ENCODE measurements at regions not wholly inside any gene's neighbourhood (a gene's known extent, or its start where the extent isn't known, plus 50 kb on each side); places are given as distances from the start of the nearest gene placed in this dataset.
"Not testable (repeated sequence)": the region's sequence is repeated elsewhere in the genome, so short reads cannot be mapped to it uniquely, and the experiment has no call there.

DNA sequence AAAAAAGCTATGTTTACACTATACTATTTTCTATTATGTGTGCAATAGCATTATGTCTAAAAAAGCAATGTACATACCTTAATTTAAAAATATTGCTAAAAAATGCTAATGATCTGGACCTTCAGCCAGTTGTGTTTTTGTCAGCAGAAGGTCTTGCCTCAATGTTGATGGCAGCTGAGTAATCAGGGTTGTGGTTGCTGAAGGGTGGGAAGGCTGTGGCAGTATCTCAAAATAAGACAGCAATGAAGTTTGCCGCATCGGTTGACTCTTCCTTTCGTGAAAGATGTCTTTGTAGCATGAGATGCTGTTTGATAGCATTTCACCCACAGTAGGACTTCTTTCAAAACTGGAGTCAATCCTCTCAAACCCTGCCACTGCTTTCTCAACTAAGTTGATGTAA is 134.7 kb upstream of the CDYL start:
- H3K4me3 ChIP-seq = no peak overlapping the region
- no peak for DNase-seq (ENCODE audit: low read depth, low spot score)
- H3K36me3 ChIP-seq (ENCODE audit: insufficient read depth, low read length) = no peaks in the 10 kb centered on the region
- H3K9ac ChIP-seq (ENCODE audit: insufficient read length) = no peak overlapping the region
- H3K9me3 ChIP-seq (ENCODE audit: low read depth, low read length) = no peaks in the 10 kb centered on the region
- no peak overlapping the region for H3K27ac ChIP-seq
- TF ChIP-seq POLR2AphosphoS5 (IDR thresholded peaks at IDR 0.05; ENCODE audit: borderline replicate concordance, low read depth, low read length) = no peak
- no peak for TF ChIP-seq EZH2 (IDR thresholded peaks at IDR 0.05)
- TF ChIP-seq FOXP2 (optimal IDR thresholded peaks at IDR 0.05; ENCODE audit: control extremely low read depth, extremely low read length, insufficient read depth) = no peak

DNA sequence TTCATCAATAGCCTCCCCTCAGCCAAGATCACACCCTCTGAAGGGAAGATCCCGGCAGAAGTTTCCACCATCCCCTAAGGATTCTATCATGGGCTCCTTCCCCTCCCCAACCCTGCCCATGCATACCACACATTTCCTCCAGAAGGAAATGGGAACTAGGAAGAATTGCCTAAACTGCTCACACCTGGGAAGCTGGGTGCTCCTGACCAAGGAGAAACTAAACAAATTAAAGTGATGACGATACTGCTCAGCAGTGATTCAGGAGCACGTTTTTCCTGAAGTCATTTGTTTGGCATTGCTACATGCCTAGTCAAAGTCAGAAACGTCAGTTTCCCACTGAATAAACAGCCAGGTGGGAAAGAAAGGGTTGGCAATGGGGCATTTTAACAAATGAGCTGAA is 136.1 kb upstream of the CDYL start:
- no peak for DNase-seq (ENCODE audit: low read depth, low spot score)
- no peak for TF ChIP-seq POLR2AphosphoS5 (IDR thresholded peaks at IDR 0.05; ENCODE audit: borderline replicate concordance, low read depth, low read length)
- TF ChIP-seq EZH2 (IDR thresholded peaks at IDR 0.05) = no peak
- TF ChIP-seq FOXP2 (optimal IDR thresholded peaks at IDR 0.05; ENCODE audit: control extremely low read depth, extremely low read length, insufficient read depth) = no peak
- H3K36me3 ChIP-seq (ENCODE audit: insufficient read depth, low read length) = no peaks in the 10 kb centered on the region
- H3K9me3 ChIP-seq (ENCODE audit: low read depth, low read length) = no peaks in the 10 kb centered on the region
- H3K9ac ChIP-seq (ENCODE audit: insufficient read length) = no peak overlapping the region
- H3K27ac ChIP-seq = no peak overlapping the region
- no peak overlapping the region for H3K4me3 ChIP-seq

DNA sequence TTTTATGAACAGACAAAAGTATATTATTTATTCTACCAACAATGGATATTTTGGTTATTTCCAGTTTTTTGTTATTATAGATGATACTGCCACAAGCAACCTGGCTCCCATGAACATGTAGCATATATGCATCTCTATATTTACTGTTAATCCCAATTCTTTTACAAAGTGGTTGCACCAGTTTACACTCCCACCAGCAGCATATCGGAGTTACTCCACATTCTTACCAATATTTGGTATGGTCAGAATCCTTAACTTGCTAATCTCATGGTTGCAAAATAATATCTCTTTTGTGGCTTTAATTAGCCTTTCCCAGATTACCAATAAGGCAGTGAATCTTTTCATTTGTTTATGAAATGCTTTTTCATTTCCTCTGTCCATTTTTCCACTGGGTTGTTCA is 137.6 kb upstream of the CDYL start:
- TF ChIP-seq FOXP2 (optimal IDR thresholded peaks at IDR 0.05; ENCODE audit: control extremely low read depth, extremely low read length, insufficient read depth) (no peak), POLR2AphosphoS5 (IDR thresholded peaks at IDR 0.05; ENCODE audit: borderline replicate concordance, low read depth, low read length) (no peak), EZH2 (IDR thresholded peaks at IDR 0.05) (no peak)
- no peaks in the 10 kb centered on the region for H3K9me3 ChIP-seq (ENCODE audit: low read depth, low read length)

DNA sequence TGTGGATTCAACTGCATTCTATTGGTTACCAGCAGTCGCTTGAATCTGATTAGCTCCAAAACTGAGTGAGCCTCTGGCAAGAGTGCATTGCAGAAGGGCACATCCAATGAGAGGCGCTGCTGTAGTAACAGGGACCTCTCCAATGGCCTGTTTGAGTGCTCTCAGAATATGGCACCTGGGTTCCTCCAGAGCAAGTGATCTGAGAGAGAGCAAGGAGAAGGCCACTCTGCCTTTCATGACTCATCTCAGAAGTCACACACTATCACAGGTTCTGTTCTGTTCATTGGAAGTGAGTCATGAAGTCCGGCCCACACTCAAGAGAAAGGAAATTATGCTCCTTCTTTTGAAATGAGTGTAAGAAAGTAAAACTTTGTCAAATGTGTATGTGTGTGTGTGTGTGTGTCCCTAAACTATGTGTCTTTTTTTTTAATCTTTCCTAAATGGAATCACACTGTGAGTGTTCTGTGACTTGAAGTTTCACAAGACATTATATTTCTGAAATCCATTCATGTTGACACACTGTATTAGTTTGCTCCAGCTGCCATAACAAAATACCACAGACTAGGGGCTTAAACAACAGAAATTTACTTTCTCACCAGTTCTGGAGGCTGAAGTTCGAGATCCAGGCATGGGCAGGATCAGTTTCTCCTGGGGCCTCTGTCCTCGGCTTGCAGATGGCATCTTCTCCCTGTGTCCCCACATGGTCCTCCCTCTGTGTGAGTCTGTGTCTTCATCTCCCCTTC is 138.3 kb upstream of the CDYL start:
- no peak overlapping the region for H3K27ac ChIP-seq
- H3K9me3 ChIP-seq (ENCODE audit: low read depth, low read length) = no peaks in the 10 kb centered on the region
- no peak for DNase-seq (ENCODE audit: low read depth, low spot score)
- TF ChIP-seq POLR2AphosphoS5 (IDR thresholded peaks at IDR 0.05; ENCODE audit: borderline replicate concordance, low read depth, low read length) = no peak
- TF ChIP-seq EZH2 (IDR thresholded peaks at IDR 0.05) = no peak
- TF ChIP-seq FOXP2 (optimal IDR thresholded peaks at IDR 0.05; ENCODE audit: control extremely low read depth, extremely low read length, insufficient read depth) = no peak
- H3K36me3 ChIP-seq (ENCODE audit: insufficient read depth, low read length) = no peaks in the 10 kb centered on the region
- H3K4me3 ChIP-seq = no peak overlapping the region
- no peak overlapping the region for H3K9ac ChIP-seq (ENCODE audit: insufficient read length)

More for the DNA sequence above, 137.6 kb upstream of the CDYL start:
- no peak for DNase-seq (ENCODE audit: low read depth, low spot score)
- H3K27ac ChIP-seq = no peak overlapping the region
- H3K9ac ChIP-seq (ENCODE audit: insufficient read length) = no peak overlapping the region
- no peaks in the 10 kb centered on the region for H3K36me3 ChIP-seq (ENCODE audit: insufficient read depth, low read length)
- no peak overlapping the region for H3K4me3 ChIP-seq

DNA sequence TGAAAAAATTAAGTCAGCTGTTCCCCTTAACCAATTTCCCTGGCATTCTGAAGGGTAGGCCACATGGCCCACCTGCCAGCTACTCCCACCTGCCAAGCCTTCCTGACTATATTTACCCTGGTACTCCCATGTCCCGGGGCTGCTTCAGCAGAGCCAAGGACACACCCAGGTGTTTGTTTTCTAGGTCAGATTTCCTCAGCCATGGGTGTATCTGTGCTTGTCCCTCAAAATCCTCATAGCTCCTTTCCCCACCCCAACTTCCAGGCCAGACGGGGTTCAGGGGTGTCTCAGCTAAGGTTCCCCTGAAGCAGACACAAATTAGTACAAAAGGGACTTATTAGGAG is 139.4 kb upstream of the CDYL start:
- no peak overlapping the region for H3K4me3 ChIP-seq
- TF ChIP-seq FOXP2 (optimal IDR thresholded peaks at IDR 0.05; ENCODE audit: control extremely low read depth, extremely low read length, insufficient read depth) (no peak), EZH2 (IDR thresholded peaks at IDR 0.05) (no peak), POLR2AphosphoS5 (IDR thresholded peaks at IDR 0.05; ENCODE audit: borderline replicate concordance, low read depth, low read length) (no peak)
- no peaks in the 10 kb centered on the region for H3K36me3 ChIP-seq (ENCODE audit: insufficient read depth, low read length)
- no peaks in the 10 kb centered on the region for H3K9me3 ChIP-seq (ENCODE audit: low read depth, low read length)
- no peak overlapping the region for H3K9ac ChIP-seq (ENCODE audit: insufficient read length)
- H3K27ac ChIP-seq = no peak overlapping the region
- no peak for DNase-seq (ENCODE audit: low read depth, low spot score)

DNA sequence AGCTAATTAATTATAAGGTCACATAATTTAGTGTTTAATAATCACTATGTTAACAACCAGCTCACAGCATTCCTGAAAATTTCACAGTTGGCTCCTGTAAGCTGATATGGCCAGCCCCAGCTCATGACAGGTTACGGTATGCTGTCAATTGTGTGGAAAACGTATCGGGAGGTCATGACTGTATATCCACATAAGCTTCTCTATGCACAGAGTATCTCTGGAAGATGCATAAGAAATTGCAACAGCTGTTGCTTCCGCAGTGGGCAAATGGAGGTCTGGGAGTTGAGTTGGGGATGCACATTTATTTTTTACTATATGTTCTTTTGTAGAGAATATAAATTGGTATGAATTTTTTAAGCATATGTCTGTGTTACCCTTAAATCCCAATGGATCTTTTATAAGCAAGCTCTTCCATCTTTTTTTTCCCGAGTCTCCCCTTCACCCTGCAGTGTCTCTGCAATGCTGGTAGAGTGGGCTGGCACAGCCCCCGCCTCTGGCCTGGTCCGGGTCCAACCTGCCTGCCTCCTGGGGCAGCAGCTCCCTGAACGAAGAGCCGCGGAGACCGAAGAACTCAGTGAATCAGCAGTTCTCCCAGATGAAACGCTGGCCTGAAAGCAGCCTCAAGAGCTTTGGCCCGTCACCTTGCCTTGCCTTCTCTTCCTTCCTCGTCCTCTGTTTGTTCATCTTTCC is 139.9 kb upstream of the CDYL start:
- Histone ChIP-seq H3K27ac (no peak overlapping the region), H3K36me3 (ENCODE audit: insufficient read depth, low read length) (no peaks in the 10 kb centered on the region), H3K9me3 (ENCODE audit: low read depth, low read length) (no peaks in the 10 kb centered on the region), H3K9ac (ENCODE audit: insufficient read length) (no peak overlapping the region), H3K4me3 (no peak overlapping the region)
- TF ChIP-seq FOXP2 (optimal IDR thresholded peaks at IDR 0.05; ENCODE audit: control extremely low read depth, extremely low read length, insufficient read depth) (no peak), POLR2AphosphoS5 (IDR thresholded peaks at IDR 0.05; ENCODE audit: borderline replicate concordance, low read depth, low read length) (no peak), EZH2 (IDR thresholded peaks at IDR 0.05) (no peak)
- no peak for DNase-seq (ENCODE audit: low read depth, low spot score)

DNA sequence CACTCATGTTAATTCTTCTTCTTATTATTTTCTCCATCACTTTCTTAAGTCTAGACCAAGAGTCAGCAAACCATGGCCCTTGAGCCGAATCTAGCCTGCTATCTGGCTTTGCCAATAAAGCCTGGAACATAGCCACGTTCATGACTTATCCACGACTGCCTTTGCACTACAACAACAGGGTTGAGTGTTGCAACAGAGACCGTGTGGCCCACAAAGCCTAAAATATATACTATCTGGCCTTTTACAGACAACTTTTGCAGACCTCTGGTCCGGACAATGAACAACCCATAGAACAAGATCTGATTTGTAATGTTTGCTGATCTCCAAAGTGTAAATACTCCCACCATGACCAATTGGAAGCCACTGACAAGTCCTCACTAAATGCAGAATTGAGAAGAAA is 140.5 kb upstream of the CDYL start:
- Histone ChIP-seq H3K9ac (ENCODE audit: insufficient read length) (no peak overlapping the region), H3K27ac (no peak overlapping the region), H3K36me3 (ENCODE audit: insufficient read depth, low read length) (no peaks in the 10 kb centered on the region), H3K9me3 (ENCODE audit: low read depth, low read length) (no peaks in the 10 kb centered on the region), H3K4me3 (no peak overlapping the region)
- no peak for DNase-seq (ENCODE audit: low read depth, low spot score)
- TF ChIP-seq POLR2AphosphoS5 (IDR thresholded peaks at IDR 0.05; ENCODE audit: borderline replicate concordance, low read depth, low read length) (no peak), EZH2 (IDR thresholded peaks at IDR 0.05) (no peak), FOXP2 (optimal IDR thresholded peaks at IDR 0.05; ENCODE audit: control extremely low read depth, extremely low read length, insufficient read depth) (no peak)

DNA sequence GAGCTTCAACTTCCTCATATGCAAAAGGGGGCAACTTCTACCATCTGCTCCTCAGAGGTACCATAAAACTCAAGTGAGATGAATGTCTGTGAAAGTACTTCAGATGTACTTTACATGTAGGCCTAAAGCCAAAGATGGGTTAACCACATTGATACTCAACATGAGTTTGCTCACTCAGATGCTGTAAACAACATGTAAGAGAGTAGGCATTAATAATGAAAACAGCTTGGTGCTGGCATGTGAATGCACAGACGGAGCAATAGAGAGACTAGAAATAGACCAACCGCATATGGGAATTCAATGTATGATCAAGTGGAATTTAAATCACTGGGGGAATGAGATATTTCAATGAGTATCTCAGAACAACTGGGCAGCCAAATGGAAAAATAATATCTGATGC is 143.8 kb upstream of the CDYL start:
- DNase-seq (ENCODE audit: low read depth, low spot score) = no peak
- Histone ChIP-seq H3K36me3 (ENCODE audit: insufficient read depth, low read length) (no peaks in the 10 kb centered on the region), H3K9ac (ENCODE audit: insufficient read length) (no peak overlapping the region), H3K4me3 (no peak overlapping the region), H3K27ac (no peak overlapping the region), H3K9me3 (ENCODE audit: low read depth, low read length) (no peaks in the 10 kb centered on the region)
- TF ChIP-seq POLR2AphosphoS5 (IDR thresholded peaks at IDR 0.05; ENCODE audit: borderline replicate concordance, low read depth, low read length) = no peak
- no peak for TF ChIP-seq EZH2 (IDR thresholded peaks at IDR 0.05)

DNA sequence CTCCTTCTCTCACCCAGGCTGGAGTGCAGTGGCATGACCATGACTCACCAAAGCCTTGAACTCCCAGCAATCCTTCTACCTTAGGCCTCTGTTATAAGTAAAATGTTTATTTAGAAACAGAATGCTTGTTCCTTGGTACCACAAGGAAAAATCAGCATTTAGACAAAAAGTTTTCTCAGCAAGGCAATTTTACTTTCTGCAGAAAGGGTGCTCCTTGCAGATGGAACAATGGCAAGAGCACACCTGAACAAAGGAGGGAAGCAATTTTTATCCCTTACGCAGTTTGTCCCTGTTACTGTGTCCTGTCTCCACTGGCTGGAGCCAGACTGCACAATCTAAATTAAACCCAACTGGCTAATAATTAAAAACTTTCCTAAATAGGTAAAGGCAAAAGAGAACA is 146.4 kb upstream of the CDYL start:
- not testable (repeated sequence) for DNase-seq (ENCODE audit: low read depth, low spot score); H3K9ac ChIP-seq (ENCODE audit: insufficient read length); H3K27ac ChIP-seq; H3K4me3 ChIP-seq; H3K9me3 ChIP-seq (ENCODE audit: low read depth, low read length); H3K36me3 ChIP-seq (ENCODE audit: insufficient read depth, low read length)

All from SK-N-MC (cell line).